ENCODE measurements at regions not wholly inside any gene's neighbourhood (a gene's known extent, or its start where the extent isn't known, plus 50 kb on each side); places are given as distances from the start of the nearest gene placed in this dataset.

DNA sequence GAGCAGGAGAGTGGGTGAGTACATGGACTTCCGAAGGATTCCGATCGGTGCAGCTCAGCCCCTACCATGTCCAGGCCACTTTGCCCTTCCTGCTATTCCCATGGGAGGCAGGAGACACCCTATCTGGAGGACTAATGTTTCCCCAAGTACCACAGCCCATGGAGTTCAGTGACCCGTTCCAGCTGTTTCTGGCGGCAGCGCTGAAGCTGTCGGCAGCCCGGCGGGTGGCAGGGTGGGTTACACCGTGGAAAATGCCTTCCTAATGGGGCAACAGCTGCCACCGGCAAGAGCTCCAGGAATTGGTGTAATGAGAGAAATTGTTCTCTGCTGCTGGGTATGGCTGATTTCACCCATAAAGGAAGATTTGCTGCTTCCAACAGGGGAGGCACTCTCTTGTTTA, 98.3 kb downstream of the MYCN start:
- TF ChIP-seq, protein P1, sequence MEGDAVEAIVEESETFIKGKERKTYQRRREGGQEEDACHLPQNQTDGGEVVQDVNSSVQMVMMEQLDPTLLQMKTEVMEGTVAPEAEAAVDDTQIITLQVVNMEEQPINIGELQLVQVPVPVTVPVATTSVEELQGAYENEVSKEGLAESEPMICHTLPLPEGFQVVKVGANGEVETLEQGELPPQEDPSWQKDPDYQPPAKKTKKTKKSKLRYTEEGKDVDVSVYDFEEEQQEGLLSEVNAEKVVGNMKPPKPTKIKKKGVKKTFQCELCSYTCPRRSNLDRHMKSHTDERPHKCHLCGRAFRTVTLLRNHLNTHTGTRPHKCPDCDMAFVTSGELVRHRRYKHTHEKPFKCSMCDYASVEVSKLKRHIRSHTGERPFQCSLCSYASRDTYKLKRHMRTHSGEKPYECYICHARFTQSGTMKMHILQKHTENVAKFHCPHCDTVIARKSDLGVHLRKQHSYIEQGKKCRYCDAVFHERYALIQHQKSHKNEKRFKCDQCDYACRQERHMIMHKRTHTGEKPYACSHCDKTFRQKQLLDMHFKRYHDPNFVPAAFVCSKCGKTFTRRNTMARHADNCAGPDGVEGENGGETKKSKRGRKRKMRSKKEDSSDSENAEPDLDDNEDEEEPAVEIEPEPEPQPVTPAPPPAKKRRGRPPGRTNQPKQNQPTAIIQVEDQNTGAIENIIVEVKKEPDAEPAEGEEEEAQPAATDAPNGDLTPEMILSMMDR (conservative IDR thresholded peaks at IDR 0.05; ENCODE audit: low read depth, low read length) = no peak
- TF ChIP-seq MXI1 (IDR thresholded peaks at IDR 0.05; ENCODE audit: borderline replicate concordance, low read depth, low read length) = no peak
- TF ChIP-seq NFE2L2 (IDR thresholded peaks at IDR 0.05; ENCODE audit: low read depth, low read length) = no peak
- TF ChIP-seq CEBPB (IDR thresholded peaks at IDR 0.05; ENCODE audit: low read depth, low read length) = no peak
- TF ChIP-seq RFX5 (IDR thresholded peaks at IDR 0.05; ENCODE audit: low read depth, low read length) = no peak
- no peak for TF ChIP-seq POLR2A (IDR thresholded peaks at IDR 0.05; ENCODE audit: low read depth, low read length)
- no peak for TF ChIP-seq SMC3 (IDR thresholded peaks at IDR 0.05; ENCODE audit: low read depth, low read length)
- TF ChIP-seq, protein P2, sequence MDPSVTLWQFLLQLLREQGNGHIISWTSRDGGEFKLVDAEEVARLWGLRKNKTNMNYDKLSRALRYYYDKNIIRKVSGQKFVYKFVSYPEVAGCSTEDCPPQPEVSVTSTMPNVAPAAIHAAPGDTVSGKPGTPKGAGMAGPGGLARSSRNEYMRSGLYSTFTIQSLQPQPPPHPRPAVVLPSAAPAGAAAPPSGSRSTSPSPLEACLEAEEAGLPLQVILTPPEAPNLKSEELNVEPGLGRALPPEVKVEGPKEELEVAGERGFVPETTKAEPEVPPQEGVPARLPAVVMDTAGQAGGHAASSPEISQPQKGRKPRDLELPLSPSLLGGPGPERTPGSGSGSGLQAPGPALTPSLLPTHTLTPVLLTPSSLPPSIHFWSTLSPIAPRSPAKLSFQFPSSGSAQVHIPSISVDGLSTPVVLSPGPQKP (IDR thresholded peaks at IDR 0.05; ENCODE audit: borderline replicate concordance, low read depth, low read length) = no peak
- TF ChIP-seq RAD21 (IDR thresholded peaks at IDR 0.05; ENCODE audit: low read length) = no peak
- TF ChIP-seq MAZ (IDR thresholded peaks at IDR 0.05; ENCODE audit: borderline replicate concordance, low read depth, low read length) = no peak
- no peak for TF ChIP-seq MAFK (IDR thresholded peaks at IDR 0.05; ENCODE audit: low read depth, low read length)
- TF ChIP-seq, protein P3, sequence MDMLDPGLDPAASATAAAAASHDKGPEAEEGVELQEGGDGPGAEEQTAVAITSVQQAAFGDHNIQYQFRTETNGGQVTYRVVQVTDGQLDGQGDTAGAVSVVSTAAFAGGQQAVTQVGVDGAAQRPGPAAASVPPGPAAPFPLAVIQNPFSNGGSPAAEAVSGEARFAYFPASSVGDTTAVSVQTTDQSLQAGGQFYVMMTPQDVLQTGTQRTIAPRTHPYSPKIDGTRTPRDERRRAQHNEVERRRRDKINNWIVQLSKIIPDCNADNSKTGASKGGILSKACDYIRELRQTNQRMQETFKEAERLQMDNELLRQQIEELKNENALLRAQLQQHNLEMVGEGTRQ (IDR thresholded peaks at IDR 0.05; ENCODE audit: low read depth, low read length) = no peak

All from IMR-90 (cell line).